T-helper 9 cell (primary cell): ENCODE measurements at regions not wholly inside any gene's neighbourhood (a gene's known extent, or its start where the extent isn't known, plus 50 kb on each side); places are given as distances from the start of the nearest gene placed in this dataset.
"Not testable (repeated sequence)": the region's sequence is repeated elsewhere in the genome, so short reads cannot be mapped to it uniquely, and the experiment has no call there.

Source experiments
- DNase-seq: peaks from one replicate; pipeline ENCODE4 v3.0.0-alpha.2; 2020

- no peak for DNase-seq
These were observed 165.0 kb downstream of the GLUL start for GRCh38 chr1:182226618-182227017.

GRCh38 chr1:182225755-182226154 lies 164.2 kb upstream of the ZNF648 start:
- DNase-seq, result not testable (repeated sequence)

- not testable (repeated sequence) for DNase-seq
These were observed 160.5 kb upstream of the ZNF648 start for GRCh38 chr1:182221990-182222389.

- not testable (repeated sequence) for DNase-seq
These were observed 159.9 kb upstream of the ZNF648 start for GRCh38 chr1:182221367-182221766.

GRCh38 chr1:182217967-182218366 lies 156.5 kb upstream of the ZNF648 start:
- no peak for DNase-seq

GRCh38 chr1:182217071-182217470 lies 155.6 kb upstream of the ZNF648 start:
- DNase-seq, result no peak

- DNase-seq, result no peak
These were observed 154.3 kb upstream of the ZNF648 start for GRCh38 chr1:182215764-182216163.

- DNase-seq, result no peak
These were observed 151.7 kb upstream of the ZNF648 start for GRCh38 chr1:182213163-182213562.

GRCh38 chr1:182211386-182211785 lies 149.9 kb upstream of the ZNF648 start:
- DNase-seq, result no peak

- no peak for DNase-seq
These were observed 148.9 kb upstream of the ZNF648 start for GRCh38 chr1:182210417-182210816.

GRCh38 chr1:182207300-182207699 lies 145.8 kb upstream of the ZNF648 start:
- no peak for DNase-seq

GRCh38 chr1:182206626-182207239 lies 145.2 kb upstream of the ZNF648 start:
- DNase-seq, result no peak

- no peak for DNase-seq
These were observed 144.0 kb upstream of the ZNF648 start for GRCh38 chr1:182205351-182206022.

- DNase-seq, result no peak
These were observed 141.8 kb upstream of the ZNF648 start for GRCh38 chr1:182203191-182203875.

GRCh38 chr1:182201490-182201889 lies 140.0 kb upstream of the ZNF648 start:
- DNase-seq, result not testable (repeated sequence)

GRCh38 chr1:182200025-182200812 lies 138.7 kb upstream of the ZNF648 start:
- DNase-seq, result no peak

GRCh38 chr1:182198006-182198605 lies 136.6 kb upstream of the ZNF648 start:
- no peak for DNase-seq

GRCh38 chr1:182196897-182197870 lies 135.7 kb upstream of the ZNF648 start:
- no peak for DNase-seq

- no peak for DNase-seq
These were observed 134.2 kb upstream of the ZNF648 start for GRCh38 chr1:182195733-182196132.

GRCh38 chr1:182193908-182194550 lies 132.5 kb upstream of the ZNF648 start:
- no peak for DNase-seq

- DNase-seq, result no peak
These were observed 131.5 kb upstream of the ZNF648 start for GRCh38 chr1:182192966-182193365.
